ENCODE measurements at regions not wholly inside any gene's neighbourhood (a gene's known extent, or its start where the extent isn't known, plus 50 kb on each side); places are given as distances from the start of the nearest gene placed in this dataset.

- no peak for DNase-seq (ENCODE audit: low read depth)
- H3K9me3 ChIP-seq (ENCODE audit: control insufficient read depth, low read length): no peaks in the 10 kb centered on the region
- peaks cover 7% of the 10 kb centered on the region for H3K4me1 ChIP-seq (ENCODE audit: control insufficient read depth, insufficient read depth, low read length)
- peaks cover 34% of the 10 kb centered on the region for H3K27me3 ChIP-seq (replicated peaks; ENCODE audit: control insufficient read depth, insufficient read depth, low read length)
- H3K4me3 ChIP-seq (ENCODE audit: low read length): no peak overlapping the region
- H3K9ac ChIP-seq (ENCODE audit: low read length): no peak overlapping the region
- no peaks in the 10 kb centered on the region for H3K36me3 ChIP-seq (ENCODE audit: control insufficient read depth, insufficient read depth, low read length, severe bottlenecking)
These were observed 169.8 kb upstream of the NCK2 start for GRCh38 chr2:105574796-105575344.

DNA sequence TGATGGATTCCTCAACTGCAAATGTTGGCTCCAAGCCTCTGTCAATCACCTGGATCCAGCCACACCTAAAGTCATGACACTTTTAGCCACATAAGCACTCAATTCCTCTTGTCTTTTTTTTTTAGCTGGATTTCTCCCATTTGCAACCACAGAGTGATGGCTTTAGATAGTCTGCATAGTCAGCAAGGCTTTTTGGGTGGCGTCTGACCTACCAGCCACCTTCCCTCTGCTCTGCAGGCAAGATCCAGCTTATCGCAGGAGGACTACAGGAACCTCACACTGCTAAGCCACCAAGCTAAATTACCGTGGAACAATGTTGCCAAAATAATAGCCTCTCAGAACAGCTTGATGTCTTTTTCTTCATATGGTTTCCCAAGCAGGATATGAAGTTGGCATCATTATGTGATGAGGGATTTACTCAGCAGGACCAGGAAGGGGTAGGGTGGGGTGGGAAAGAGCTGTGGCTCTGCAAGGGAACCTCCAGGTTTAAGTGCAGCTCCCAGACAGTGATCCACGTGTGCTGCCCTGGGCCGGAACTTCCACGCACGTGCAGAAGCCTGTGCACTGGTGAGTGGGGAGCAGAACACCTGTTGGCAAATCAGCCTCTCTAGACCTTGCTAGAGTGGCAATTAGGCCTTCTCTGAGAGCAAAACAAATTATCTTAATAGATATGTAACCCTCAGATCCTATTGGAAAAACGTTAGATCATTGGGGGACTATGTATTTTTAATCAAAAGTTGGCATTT is 170.6 kb upstream of the NCK2 start:
- Histone ChIP-seq H3K27me3 (replicated peaks; ENCODE audit: control insufficient read depth, insufficient read depth, low read length) (peaks cover 41% of the 10 kb centered on the region), H3K9me3 (ENCODE audit: control insufficient read depth, low read length) (no peaks in the 10 kb centered on the region), H3K4me3 (ENCODE audit: low read length) (no peak overlapping the region), H3K4me1 (ENCODE audit: control insufficient read depth, insufficient read depth, low read length) (peaks cover 7% of the 10 kb centered on the region), H3K36me3 (ENCODE audit: control insufficient read depth, insufficient read depth, low read length, severe bottlenecking) (no peaks in the 10 kb centered on the region), H3K9ac (ENCODE audit: low read length) (no peak overlapping the region)
- DNase-seq (ENCODE audit: low read depth): no peak

- H3K9me3 ChIP-seq (ENCODE audit: control insufficient read depth, low read length): no peaks in the 10 kb centered on the region
- peaks cover 37% of the 10 kb centered on the region for H3K27me3 ChIP-seq (replicated peaks; ENCODE audit: control insufficient read depth, insufficient read depth, low read length)
- no peak overlapping the region for H3K9ac ChIP-seq (ENCODE audit: low read length)
- peak overlapping the region; percentile 38 for H3K4me3 ChIP-seq (ENCODE audit: low read length)
- no peaks in the 10 kb centered on the region for H3K36me3 ChIP-seq (ENCODE audit: control insufficient read depth, insufficient read depth, low read length, severe bottlenecking)
- DNase-seq (ENCODE audit: low read depth): no peak
- H3K4me1 ChIP-seq (ENCODE audit: control insufficient read depth, insufficient read depth, low read length): peaks cover 7% of the 10 kb centered on the region
These were observed 171.2 kb upstream of the NCK2 start for GRCh38 chr2:105573490-105573889.

DNA sequence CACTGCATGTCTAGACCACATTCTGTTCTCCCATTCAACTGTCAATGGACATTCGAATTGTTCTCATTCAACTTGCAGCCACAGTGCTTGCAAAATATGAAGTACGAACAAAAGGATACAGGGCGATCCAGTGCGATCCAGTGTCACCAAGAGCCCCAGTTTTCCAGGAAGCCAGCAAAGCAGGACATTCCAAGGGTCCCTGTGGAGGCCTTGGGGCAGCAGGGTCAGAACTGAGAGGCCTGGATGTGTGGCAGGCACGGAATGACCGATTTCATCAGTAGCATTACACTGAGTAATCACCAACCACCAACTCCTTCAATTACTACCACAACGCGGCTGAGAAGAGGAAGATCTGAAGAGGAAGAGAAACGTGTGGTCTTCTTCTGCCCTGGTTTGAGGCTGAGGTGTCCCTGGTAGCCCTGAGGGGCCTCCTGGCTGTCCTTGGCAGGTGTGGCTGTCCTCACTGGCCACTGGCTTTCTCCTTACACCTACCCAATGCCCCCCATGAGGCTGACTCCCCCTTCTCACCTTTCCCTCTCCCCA is 172.7 kb upstream of the FHL2 start:
- Histone ChIP-seq H3K36me3 (ENCODE audit: control insufficient read depth, insufficient read depth, low read length, severe bottlenecking) (no peaks in the 10 kb centered on the region), H3K9ac (ENCODE audit: low read length) (no peak overlapping the region), H3K9me3 (ENCODE audit: control insufficient read depth, low read length) (no peaks in the 10 kb centered on the region), H3K4me1 (ENCODE audit: control insufficient read depth, insufficient read depth, low read length) (peaks cover 6% of the 10 kb centered on the region), H3K4me3 (ENCODE audit: low read length) (no peak overlapping the region), H3K27me3 (replicated peaks; ENCODE audit: control insufficient read depth, insufficient read depth, low read length) (peaks cover 37% of the 10 kb centered on the region)
- no peak for DNase-seq (ENCODE audit: low read depth)

DNA sequence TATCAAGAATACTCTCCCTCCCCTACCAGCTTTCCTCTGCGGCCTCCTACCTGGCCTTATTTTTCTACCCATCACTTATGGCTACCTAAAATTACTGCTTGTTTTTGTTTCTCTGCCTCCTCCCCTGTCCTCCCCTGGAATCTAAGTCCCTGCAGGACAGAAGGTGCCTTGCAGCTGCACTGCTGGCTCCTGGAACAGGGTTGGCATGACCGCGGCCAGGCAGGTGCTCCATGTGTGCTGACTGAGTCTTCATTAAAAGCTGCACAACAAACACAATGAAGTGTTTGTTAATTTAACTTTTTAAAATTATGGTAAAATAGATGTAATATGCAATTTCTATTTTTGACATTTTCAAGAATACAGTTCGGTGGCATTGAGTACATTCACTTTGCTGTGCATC is 171.9 kb upstream of the FHL2 start:
- Histone ChIP-seq H3K9me3 (ENCODE audit: control insufficient read depth, low read length) (no peaks in the 10 kb centered on the region), H3K36me3 (ENCODE audit: control insufficient read depth, insufficient read depth, low read length, severe bottlenecking) (no peaks in the 10 kb centered on the region), H3K9ac (ENCODE audit: low read length) (no peak overlapping the region), H3K4me1 (ENCODE audit: control insufficient read depth, insufficient read depth, low read length) (peaks cover 5% of the 10 kb centered on the region), H3K27me3 (replicated peaks; ENCODE audit: control insufficient read depth, insufficient read depth, low read length) (peaks cover 38% of the 10 kb centered on the region), H3K4me3 (ENCODE audit: low read length) (no peak overlapping the region)
- no peak for DNase-seq (ENCODE audit: low read depth)

DNA sequence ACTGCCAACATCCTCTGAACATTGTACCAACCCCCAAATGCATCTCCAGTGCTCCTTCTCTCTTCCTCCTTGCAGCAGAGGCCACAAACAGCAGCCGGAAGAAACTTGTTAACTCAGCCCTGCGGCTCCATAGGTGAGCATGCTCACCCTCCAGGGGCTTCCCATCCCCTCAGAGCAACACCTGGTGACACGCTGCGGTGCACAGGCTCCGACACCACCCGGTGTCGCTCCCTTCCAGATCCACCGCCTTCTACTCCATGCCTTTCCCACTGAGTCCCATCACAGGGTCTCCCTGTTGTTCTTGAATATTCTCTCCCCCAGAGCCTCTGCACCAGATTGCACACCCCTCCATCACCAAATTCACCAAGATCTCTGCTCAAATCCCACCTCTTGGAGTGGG is 171.5 kb upstream of the FHL2 start:
- no peaks in the 10 kb centered on the region for H3K36me3 ChIP-seq (ENCODE audit: control insufficient read depth, insufficient read depth, low read length, severe bottlenecking)
- no peak overlapping the region for H3K9ac ChIP-seq (ENCODE audit: low read length)
- no peak for DNase-seq (ENCODE audit: low read depth)

GRCh38 chr2:105569606-105570005 is 170.8 kb upstream of the FHL2 start:
- H3K4me3 ChIP-seq (ENCODE audit: low read length): no peak overlapping the region
- peaks cover 7% of the 10 kb centered on the region for H3K9me3 ChIP-seq (ENCODE audit: control insufficient read depth, low read length)
- no peaks in the 10 kb centered on the region for H3K36me3 ChIP-seq (ENCODE audit: control insufficient read depth, insufficient read depth, low read length, severe bottlenecking)
- no peak overlapping the region for H3K9ac ChIP-seq (ENCODE audit: low read length)
- peaks cover 3% of the 10 kb centered on the region for H3K4me1 ChIP-seq (ENCODE audit: control insufficient read depth, insufficient read depth, low read length)
- peaks cover 26% of the 10 kb centered on the region for H3K27me3 ChIP-seq (replicated peaks; ENCODE audit: control insufficient read depth, insufficient read depth, low read length)
- no peak for DNase-seq (ENCODE audit: low read depth)

More for the DNA sequence above, 171.5 kb upstream of the FHL2 start:
- H3K9me3 ChIP-seq (ENCODE audit: control insufficient read depth, low read length): no peaks in the 10 kb centered on the region
- peaks cover 34% of the 10 kb centered on the region for H3K27me3 ChIP-seq (replicated peaks; ENCODE audit: control insufficient read depth, insufficient read depth, low read length)
- no peak overlapping the region for H3K4me3 ChIP-seq (ENCODE audit: low read length)
- peaks cover 3% of the 10 kb centered on the region for H3K4me1 ChIP-seq (ENCODE audit: control insufficient read depth, insufficient read depth, low read length)

GRCh38 chr2:105567996-105568494 is 169.2 kb upstream of the FHL2 start:
- Histone ChIP-seq H3K9ac (ENCODE audit: low read length) (no peak overlapping the region), H3K36me3 (ENCODE audit: control insufficient read depth, insufficient read depth, low read length, severe bottlenecking) (no peaks in the 10 kb centered on the region), H3K4me1 (ENCODE audit: control insufficient read depth, insufficient read depth, low read length) (peaks cover 3% of the 10 kb centered on the region), H3K27me3 (replicated peaks; ENCODE audit: control insufficient read depth, insufficient read depth, low read length) (peaks cover 34% of the 10 kb centered on the region), H3K9me3 (ENCODE audit: control insufficient read depth, low read length) (peaks cover 7% of the 10 kb centered on the region), H3K4me3 (ENCODE audit: low read length) (no peak overlapping the region)
- DNase-seq (ENCODE audit: low read depth): peak; percentile 52

GRCh38 chr2:105563000-105563719 is 164.3 kb upstream of the FHL2 start:
- Histone ChIP-seq H3K9me3 (ENCODE audit: control insufficient read depth, low read length) (peaks cover 7% of the 10 kb centered on the region), H3K27me3 (replicated peaks; ENCODE audit: control insufficient read depth, insufficient read depth, low read length) (peaks cover 50% of the 10 kb centered on the region), H3K4me3 (ENCODE audit: low read length) (no peak overlapping the region), H3K4me1 (ENCODE audit: control insufficient read depth, insufficient read depth, low read length) (peaks cover 2% of the 10 kb centered on the region), H3K9ac (ENCODE audit: low read length) (no peak overlapping the region), H3K36me3 (ENCODE audit: control insufficient read depth, insufficient read depth, low read length, severe bottlenecking) (no peaks in the 10 kb centered on the region)
- DNase-seq (ENCODE audit: low read depth): no peak

GRCh38 chr2:105561401-105561800 is 162.6 kb upstream of the FHL2 start:
- no peak overlapping the region for H3K9ac ChIP-seq (ENCODE audit: low read length)
- peaks cover 7% of the 10 kb centered on the region for H3K9me3 ChIP-seq (ENCODE audit: control insufficient read depth, low read length)
- H3K27me3 ChIP-seq (replicated peaks; ENCODE audit: control insufficient read depth, insufficient read depth, low read length): peaks cover 61% of the 10 kb centered on the region
- H3K36me3 ChIP-seq (ENCODE audit: control insufficient read depth, insufficient read depth, low read length, severe bottlenecking): no peaks in the 10 kb centered on the region
- no peaks in the 10 kb centered on the region for H3K4me1 ChIP-seq (ENCODE audit: control insufficient read depth, insufficient read depth, low read length)
- DNase-seq (ENCODE audit: low read depth): no peak
- H3K4me3 ChIP-seq (ENCODE audit: low read length): no peak overlapping the region

DNA sequence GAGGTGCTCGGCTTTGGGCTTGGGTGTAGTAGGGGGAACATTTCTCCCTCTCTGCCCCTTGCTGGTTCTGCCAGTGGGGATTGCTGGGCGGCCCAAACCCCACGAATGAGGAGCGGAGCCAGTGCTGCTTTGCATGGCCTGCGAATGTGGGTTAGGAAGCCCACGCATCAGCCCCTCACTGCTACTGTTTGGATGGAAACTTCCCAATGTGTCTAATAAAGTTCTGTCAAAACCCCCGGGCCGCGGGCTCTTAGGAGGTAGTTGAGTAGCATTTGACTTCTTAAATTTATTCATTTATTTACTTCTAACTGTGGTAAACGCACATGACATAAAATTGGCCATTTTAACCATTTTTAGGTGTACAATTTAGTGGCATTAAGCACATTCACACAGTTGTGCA is 161.3 kb upstream of the FHL2 start:
- Histone ChIP-seq H3K36me3 (ENCODE audit: control insufficient read depth, insufficient read depth, low read length, severe bottlenecking) (no peaks in the 10 kb centered on the region), H3K27me3 (replicated peaks; ENCODE audit: control insufficient read depth, insufficient read depth, low read length) (peaks cover 71% of the 10 kb centered on the region), H3K9ac (ENCODE audit: low read length) (no peak overlapping the region), H3K9me3 (ENCODE audit: control insufficient read depth, low read length) (peaks cover 6% of the 10 kb centered on the region), H3K4me3 (ENCODE audit: low read length) (no peak overlapping the region), H3K4me1 (ENCODE audit: control insufficient read depth, insufficient read depth, low read length) (no peaks in the 10 kb centered on the region)
- DNase-seq (ENCODE audit: low read depth): no peak
